Choroid plexus epithelial cell (primary cell): ENCODE measurements at regions not wholly inside any gene's neighbourhood (a gene's known extent, or its start where the extent isn't known, plus 50 kb on each side); places are given as distances from the start of the nearest gene placed in this dataset.

Experiments
- DNase-seq: peaks from one replicate; pipeline ENCODE4 v3.0.0-alpha.2; 2010; ENCODE audit warnings: low read depth
- H3K4me3 ChIP-seq: 2 replicates; pipeline ENCODE4 v1.5.1; 2011; ENCODE audit warnings: low read depth, mild to moderate bottlenecking, control low read depth, low read length, moderate library complexity
- TF ChIP-seq, protein P1 (sequence below): conservative IDR thresholded peaks from 2 replicates; pipeline ENCODE4 v1.5.1; 2011; ENCODE audit warnings: low read depth, mild to moderate bottlenecking, control low read depth, inconsistent platforms, low read length, moderate library complexity

DNA sequence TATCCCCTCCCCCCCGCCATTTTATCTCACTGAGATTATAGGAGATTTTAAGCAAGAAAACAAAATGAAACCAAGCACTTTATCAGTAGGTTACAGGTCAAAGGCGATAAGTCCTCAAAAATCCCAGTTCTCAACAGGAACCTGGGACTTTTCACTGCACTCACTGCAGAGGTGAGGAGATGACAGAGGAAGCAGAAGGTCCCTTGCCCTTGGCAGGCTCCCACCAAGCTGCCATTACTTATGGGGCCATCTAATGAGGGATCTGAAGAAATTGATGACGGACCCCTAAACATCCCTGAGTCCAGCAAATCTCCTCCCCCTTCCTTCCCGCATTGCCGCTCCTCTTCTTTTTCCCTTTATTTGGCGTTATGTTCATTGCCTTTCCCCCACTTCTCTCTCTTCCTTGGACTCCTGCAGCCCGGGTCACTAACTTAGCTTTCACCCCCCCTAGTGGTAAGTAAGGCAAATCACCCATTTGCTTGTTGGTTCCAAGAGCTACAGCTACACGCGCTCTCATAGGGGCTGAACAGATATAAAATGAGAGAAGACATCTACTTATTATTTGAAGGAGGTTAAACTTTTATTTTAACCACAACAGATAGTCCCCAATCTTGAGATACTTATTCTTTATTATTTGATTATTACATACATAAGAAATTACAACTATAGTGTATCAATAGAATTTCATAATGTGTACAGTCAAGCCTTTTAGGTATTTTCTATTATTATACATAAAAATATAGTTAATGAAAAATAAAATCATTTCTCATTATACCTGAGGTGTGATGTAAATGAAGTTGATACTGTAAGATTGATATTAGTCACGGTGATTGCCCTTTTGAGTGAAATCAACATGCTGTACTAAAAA, 52.0 kb upstream of the ARGLU1 start:
- peak; percentile 84 for DNase-seq
- TF ChIP-seq, protein P1, sequence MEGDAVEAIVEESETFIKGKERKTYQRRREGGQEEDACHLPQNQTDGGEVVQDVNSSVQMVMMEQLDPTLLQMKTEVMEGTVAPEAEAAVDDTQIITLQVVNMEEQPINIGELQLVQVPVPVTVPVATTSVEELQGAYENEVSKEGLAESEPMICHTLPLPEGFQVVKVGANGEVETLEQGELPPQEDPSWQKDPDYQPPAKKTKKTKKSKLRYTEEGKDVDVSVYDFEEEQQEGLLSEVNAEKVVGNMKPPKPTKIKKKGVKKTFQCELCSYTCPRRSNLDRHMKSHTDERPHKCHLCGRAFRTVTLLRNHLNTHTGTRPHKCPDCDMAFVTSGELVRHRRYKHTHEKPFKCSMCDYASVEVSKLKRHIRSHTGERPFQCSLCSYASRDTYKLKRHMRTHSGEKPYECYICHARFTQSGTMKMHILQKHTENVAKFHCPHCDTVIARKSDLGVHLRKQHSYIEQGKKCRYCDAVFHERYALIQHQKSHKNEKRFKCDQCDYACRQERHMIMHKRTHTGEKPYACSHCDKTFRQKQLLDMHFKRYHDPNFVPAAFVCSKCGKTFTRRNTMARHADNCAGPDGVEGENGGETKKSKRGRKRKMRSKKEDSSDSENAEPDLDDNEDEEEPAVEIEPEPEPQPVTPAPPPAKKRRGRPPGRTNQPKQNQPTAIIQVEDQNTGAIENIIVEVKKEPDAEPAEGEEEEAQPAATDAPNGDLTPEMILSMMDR, result peak; percentile 93
- peak overlapping the region; percentile 31 for H3K4me3 ChIP-seq
